Activated B cell treated with CpG ODN at 0.5 μM for 24 hours (primary cell): ENCODE measurements at regions not wholly inside any gene's neighbourhood (a gene's known extent, or its start where the extent isn't known, plus 50 kb on each side); places are given as distances from the start of the nearest gene placed in this dataset.
A peak's percentile ranks its signal among the peaks of the same experiment; 100 is the strongest.

ENCODE experiments used
- ATAC-seq: fragments of 200-7000 bp; cut with Tn5 transposase; one replicate; pipeline ENCODE4 v1.10.0; 2021; ENCODE audit warnings: low read depth, mild to moderate bottlenecking, moderate library complexity
- CTCF ChIA-PET: fragments of 350-600 bp; sonication (Branson Sonifier 250); formaldehyde crosslinking; loops from one replicate; lab custom pipeline; 2021; ENCODE audit warnings: antibody characterized with exemption; lab: Charles Lee
- POLR2A ChIA-PET: fragments of 350-600 bp; sonication (Branson Sonifier 250); formaldehyde crosslinking; loops from one replicate; lab custom pipeline; 2021; ENCODE audit warnings: antibody characterized with exemption; lab: Charles Lee
- DNase-seq: peaks from one replicate; pipeline ENCODE4 v3.0.0; 2022
- H3K27ac Mint-ChIP-seq: one replicate; pipeline ENCODE4 v1.8.0; 2020; ENCODE audit warnings: mixed read lengths
- H3K27me3 Mint-ChIP-seq: one replicate; pipeline ENCODE4 v1.8.0; 2021; ENCODE audit warnings: mixed read lengths
- H3K36me3 Mint-ChIP-seq: one replicate; pipeline ENCODE4 v1.8.0; 2021; ENCODE audit warnings: low read depth, mixed read lengths
- H3K4me1 Mint-ChIP-seq: one replicate; pipeline ENCODE4 v1.8.0; 2021; ENCODE audit warnings: mixed read lengths
- H3K4me3 Mint-ChIP-seq: one replicate; pipeline ENCODE4 v1.8.0; 2020; ENCODE audit warnings: mild to moderate bottlenecking, mixed read lengths
- H3K9me3 Mint-ChIP-seq: one replicate; pipeline ENCODE4 v1.8.0; 2020; ENCODE audit warnings: mixed read lengths
- intact Hi-C: fragments of 100-400 bp; cut with micrococcal nuclease; formaldehyde crosslinking; loops from one replicate; pipeline ENCODE4 v1.15.1; 2024
- TF ChIP-seq, protein P1 (sequence below): fragments of 200-600 bp; IDR thresholded peaks from one replicate; pipeline ENCODE4 v1.8.0; 2022; ENCODE audit warnings: antibody characterized with exemption, mild to moderate bottlenecking

DNA sequence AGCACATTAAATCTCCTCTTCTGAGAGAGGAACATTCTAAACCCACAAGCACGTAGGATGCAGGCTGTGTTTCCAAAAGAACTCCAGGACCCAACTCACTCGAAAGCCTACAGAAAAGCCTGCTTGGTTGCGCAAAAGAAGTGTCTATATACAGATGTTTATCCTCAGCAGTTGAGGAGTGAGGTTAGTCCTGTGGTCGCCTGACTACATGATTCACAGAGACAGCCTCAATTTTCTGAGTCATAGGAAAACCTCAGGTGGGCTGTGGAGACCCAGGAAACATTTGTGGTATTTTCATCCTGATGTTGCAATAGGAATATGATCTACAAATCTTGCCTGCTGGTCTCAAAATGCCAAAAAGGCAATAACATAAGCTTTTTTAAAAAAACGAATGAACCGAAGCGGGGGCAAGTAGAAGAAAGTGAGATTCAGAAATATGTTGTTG is 183.8 kb upstream of the THRB start:
- Mint-ChIP-seq H3K9me3 (no peaks in the 10 kb centered on the region), H3K27ac (no peak overlapping the region), H3K4me1 (peaks cover 7% of the 10 kb centered on the region), H3K36me3 (no peaks in the 10 kb centered on the region), H3K27me3 (no peaks in the 10 kb centered on the region), H3K4me3 (no peak overlapping the region)
- TF ChIP-seq, protein P1, sequence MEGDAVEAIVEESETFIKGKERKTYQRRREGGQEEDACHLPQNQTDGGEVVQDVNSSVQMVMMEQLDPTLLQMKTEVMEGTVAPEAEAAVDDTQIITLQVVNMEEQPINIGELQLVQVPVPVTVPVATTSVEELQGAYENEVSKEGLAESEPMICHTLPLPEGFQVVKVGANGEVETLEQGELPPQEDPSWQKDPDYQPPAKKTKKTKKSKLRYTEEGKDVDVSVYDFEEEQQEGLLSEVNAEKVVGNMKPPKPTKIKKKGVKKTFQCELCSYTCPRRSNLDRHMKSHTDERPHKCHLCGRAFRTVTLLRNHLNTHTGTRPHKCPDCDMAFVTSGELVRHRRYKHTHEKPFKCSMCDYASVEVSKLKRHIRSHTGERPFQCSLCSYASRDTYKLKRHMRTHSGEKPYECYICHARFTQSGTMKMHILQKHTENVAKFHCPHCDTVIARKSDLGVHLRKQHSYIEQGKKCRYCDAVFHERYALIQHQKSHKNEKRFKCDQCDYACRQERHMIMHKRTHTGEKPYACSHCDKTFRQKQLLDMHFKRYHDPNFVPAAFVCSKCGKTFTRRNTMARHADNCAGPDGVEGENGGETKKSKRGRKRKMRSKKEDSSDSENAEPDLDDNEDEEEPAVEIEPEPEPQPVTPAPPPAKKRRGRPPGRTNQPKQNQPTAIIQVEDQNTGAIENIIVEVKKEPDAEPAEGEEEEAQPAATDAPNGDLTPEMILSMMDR = no peak
- ATAC-seq (no peak), DNase-seq (no peak)
- intact Hi-C loops = no loop called here
- ChIA-PET CTCF (interaction anchor here (0.9 to 1.2 kb wide), 3 partner anchors 8 to 790 kb away, joined by 3 to 4 read pairs (median 3); no protein-coding TSS in a partner anchor), POLR2A (no interaction called here)

DNA sequence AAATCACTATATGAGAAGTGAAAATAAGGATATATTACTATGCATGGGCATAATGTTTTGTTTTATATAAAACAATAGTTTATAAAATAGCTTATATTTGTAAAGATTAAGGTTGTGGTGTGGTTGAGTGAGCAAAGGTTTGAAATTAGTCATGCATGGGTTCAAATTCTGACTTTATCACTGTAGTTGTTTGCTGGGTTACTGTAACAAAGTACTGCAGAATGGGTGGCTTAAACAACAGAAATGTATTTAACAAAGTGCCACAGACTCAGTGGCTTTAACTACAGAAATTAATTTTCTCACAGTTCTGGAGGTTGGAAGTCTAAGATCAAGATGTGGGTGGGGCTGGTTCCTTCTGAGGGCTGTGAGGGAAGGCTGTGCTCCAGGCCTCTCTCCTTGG is 184.8 kb upstream of the THRB start:
- intact Hi-C loops = no loop called here
- Mint-ChIP-seq H3K27me3 (no peaks in the 10 kb centered on the region), H3K9me3 (no peaks in the 10 kb centered on the region), H3K36me3 (no peaks in the 10 kb centered on the region), H3K27ac (no peak overlapping the region), H3K4me1 (peaks cover 7% of the 10 kb centered on the region), H3K4me3 (no peak overlapping the region)
- ChIA-PET CTCF (interaction anchor here (1.4 kb wide), 1 partner anchor 17 kb away, joined by 3 read pairs; no protein-coding TSS in a partner anchor), POLR2A (no interaction called here)
- ATAC-seq (no peak), DNase-seq (no peak)
- TF ChIP-seq, protein P1 = no peak

- Mint-ChIP-seq H3K27ac (no peak overlapping the region), H3K4me1 (peaks cover 7% of the 10 kb centered on the region), H3K4me3 (no peak overlapping the region), H3K9me3 (no peaks in the 10 kb centered on the region), H3K27me3 (no peaks in the 10 kb centered on the region), H3K36me3 (no peaks in the 10 kb centered on the region)
- ChIA-PET POLR2A (no interaction called here), CTCF (interaction anchor here (0.7 to 1.7 kb wide), 11 partner anchors 9 to 1964 kb away, joined by 3 to 5 read pairs (median 3); no protein-coding TSS in a partner anchor)
- intact Hi-C loops = loop anchor here (1.0 to 5.0 kb wide), 2 partner anchors 793 to 914 kb away; no protein-coding TSS in a partner anchor
- no peak for ATAC-seq
- TF ChIP-seq, protein P1 = peak; percentile 84
- peak; percentile 28 for DNase-seq
Observed at GRCh38 chr3:24680214-24680967, 185.7 kb upstream of the THRB start.

- no peaks in the 10 kb centered on the region for H3K27me3 Mint-ChIP-seq
- POLR2A ChIA-PET = interaction anchor here (0.6 kb wide), 1 partner anchor 8 kb away, joined by 4 read pairs; no protein-coding TSS in a partner anchor
- intact Hi-C loops = loop anchor here (5.0 kb wide), 1 partner anchor 795 kb away; no protein-coding TSS in a partner anchor
Observed at GRCh38 chr3:24682141-24682547, 187.5 kb upstream of the THRB start.

More at GRCh38 chr3:24682141-24682547, 187.5 kb upstream of the THRB start:
- Mint-ChIP-seq H3K36me3 (no peaks in the 10 kb centered on the region), H3K27ac (no peak overlapping the region), H3K4me3 (no peak overlapping the region), H3K9me3 (no peaks in the 10 kb centered on the region), H3K4me1 (peaks cover 7% of the 10 kb centered on the region)
- DNase-seq (no peak), ATAC-seq (no peak)
- TF ChIP-seq, protein P1 = no peak
- CTCF ChIA-PET = interaction anchor here (0.8 to 0.9 kb wide), 2 partner anchors 685 to 790 kb away, joined by 3 read pairs; no protein-coding TSS in a partner anchor
